Right lobe of liver (tissue), 6 donors: ENCODE measurements at regions not wholly inside any gene's neighbourhood (a gene's known extent, or its start where the extent isn't known, plus 50 kb on each side); places are given as distances from the start of the nearest gene placed in this dataset.

ENCODE experiments used
- ATAC-seq, 4 donors: fragments of 200-7000 bp; cut with Tn5 transposase; one replicate each; pipeline ENCODE4 v1.9.1; 2020; ENCODE audit warnings: mild to moderate bottlenecking in 4 of 4, moderate library complexity in 4 of 4
- DNase-seq, 3 donors: peaks; one replicate each; pipeline ENCODE4 v3.0.0-alpha.2; 2020
- H3K27ac ChIP-seq, 3 donors: fragments of 200-600 bp; one replicate each; pipeline ENCODE4 v1.8.0; 2022
- H3K27me3 ChIP-seq, 2 donors: fragments of 200-600 bp; one replicate each; pipeline ENCODE4 v1.8.0; 2022
- H3K36me3 ChIP-seq, 4 donors: fragments of 200-600 bp; sonication (generic) in 1 of 4; one replicate each; pipeline versions ENCODE4 v1.5.1 to v1.8.0; 2017 to 2022; ENCODE audit warnings: control low read depth in 1 of 4
- H3K4me1 ChIP-seq, 4 donors: fragments of 200-600 bp; sonication (generic) in 1 of 4; one replicate each; pipeline versions ENCODE4 v1.5.1 to v1.8.0; 2017 to 2022; ENCODE audit warnings: control low read depth in 1 of 4
- H3K4me3 ChIP-seq, 3 donors: fragments of 200-600 bp; one replicate each; pipeline ENCODE4 v1.8.0; 2022
- H3K9me3 ChIP-seq, 4 donors: fragments of 200-600 bp; sonication (generic) in 1 of 4; one replicate each; pipeline versions ENCODE4 v1.5.1 to v1.8.0; 2017 to 2022; ENCODE audit warnings: control low read depth in 1 of 4
- POLR2A ChIP-seq: fragments of 450-650 bp; IDR thresholded peaks from one replicate; pipeline ENCODE4 v1.6.1; 2017; ENCODE audit warnings: antibody characterized with exemption, mild to moderate bottlenecking
- WGBS: methylation state at CpG from one replicate; pipeline ENCODE4 v1.1.6; 2018; ENCODE audit warnings: low coverage, low lambda C conversion rate; ENCODE audit not compliant: insufficient coverage; ENCODE audit errors: missing lambda C conversion rate; 5-methylcytosine and 5-hydroxymethylcytosine counted together
- intact Hi-C, 2 donors: fragments of 100-400 bp; cut with DNase I; formaldehyde crosslinking; loops; one replicate each; pipeline versions ENCODE4 v1.11.2 to v1.14.1; 2022
- TF ChIP-seq, protein P1 (sequence below), 4 donors: fragments of 200-600 bp in 3 of 4; fragments of 450-650 bp in 1 of 4; IDR thresholded peaks; one replicate each; pipeline versions ENCODE4 v1.5.1 to v1.8.0; 2016 to 2022; ENCODE audit warnings: antibody characterized with exemption in 4 of 4, mild to moderate bottlenecking in 2 of 4
- donor health status: DM: no; HTN: yes; CAD: no.
- donor health status: DM: no; HTN: no; CAD: no.
- donor health status: DM: no; HTN: no; CAD: no.
- donor health status: DM: no; HTN: yes; CAD: no.
- donor health status: DM: no; HTN: yes; CAD: no.

DNA sequence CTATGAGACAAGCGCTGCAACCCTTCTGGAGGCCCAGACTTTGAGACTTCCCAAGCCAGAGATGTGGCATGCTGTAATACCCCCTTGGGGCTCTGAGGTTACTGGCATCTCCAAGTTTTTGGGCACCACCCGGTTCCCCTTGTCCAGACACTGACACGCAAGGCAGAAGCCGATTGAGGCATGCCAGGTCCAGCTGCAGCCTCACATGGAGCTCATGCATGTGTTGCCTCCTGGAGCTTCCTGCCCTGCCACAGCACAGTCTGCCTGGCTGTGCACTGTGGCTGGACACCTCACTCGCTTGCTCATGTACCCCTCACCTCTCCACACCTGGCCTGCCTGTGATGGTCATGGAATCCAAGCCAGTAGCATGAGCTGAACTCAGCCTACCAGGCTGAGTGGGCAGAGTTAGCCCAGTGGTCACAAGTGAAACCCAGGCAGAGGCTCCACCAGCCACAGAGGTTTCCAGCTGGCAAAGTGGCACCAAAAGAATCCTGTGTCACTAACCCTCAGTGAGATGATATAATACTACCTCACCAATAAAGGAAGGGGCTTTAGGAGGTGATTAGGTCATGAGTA lies 789.2 kb upstream of the INTU start:
- 20% methylated on average over 1 of the region's 5 CpGs for WGBS
- H3K9me3 ChIP-seq, result no peaks in the 10 kb centered on the region
- no peak for ATAC-seq

DNA sequence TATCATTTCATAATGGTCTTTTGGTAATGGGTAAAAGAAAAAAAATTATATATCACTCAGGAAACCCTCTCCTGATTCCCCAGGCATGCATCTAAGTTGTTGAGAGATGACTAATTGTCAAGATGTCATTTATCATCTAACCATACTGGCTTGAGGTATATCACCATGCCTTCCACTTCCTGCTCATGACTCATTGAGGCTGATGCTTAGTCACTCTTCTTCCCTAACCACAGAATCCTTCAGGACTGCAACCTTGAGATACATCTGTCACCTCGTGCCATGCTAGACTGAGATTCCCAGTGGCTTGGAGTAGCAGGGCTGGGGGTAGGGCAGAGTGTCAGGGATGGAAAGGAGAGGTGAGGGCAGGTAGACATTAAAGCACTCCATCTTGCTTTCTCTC lies 782.5 kb upstream of the INTU start:
- intact Hi-C loops, result no loop called here
- Histone ChIP-seq H3K27ac (no peak overlapping the region), H3K4me1 (no peaks in the 10 kb centered on the region), H3K4me3 (no peak overlapping the region), H3K36me3 (no peaks in the 10 kb centered on the region), H3K27me3 (no peaks in the 10 kb centered on the region), H3K9me3 (no peaks in the 10 kb centered on the region)
- TF ChIP-seq POLR2A, result no peak
- TF ChIP-seq, protein P1, sequence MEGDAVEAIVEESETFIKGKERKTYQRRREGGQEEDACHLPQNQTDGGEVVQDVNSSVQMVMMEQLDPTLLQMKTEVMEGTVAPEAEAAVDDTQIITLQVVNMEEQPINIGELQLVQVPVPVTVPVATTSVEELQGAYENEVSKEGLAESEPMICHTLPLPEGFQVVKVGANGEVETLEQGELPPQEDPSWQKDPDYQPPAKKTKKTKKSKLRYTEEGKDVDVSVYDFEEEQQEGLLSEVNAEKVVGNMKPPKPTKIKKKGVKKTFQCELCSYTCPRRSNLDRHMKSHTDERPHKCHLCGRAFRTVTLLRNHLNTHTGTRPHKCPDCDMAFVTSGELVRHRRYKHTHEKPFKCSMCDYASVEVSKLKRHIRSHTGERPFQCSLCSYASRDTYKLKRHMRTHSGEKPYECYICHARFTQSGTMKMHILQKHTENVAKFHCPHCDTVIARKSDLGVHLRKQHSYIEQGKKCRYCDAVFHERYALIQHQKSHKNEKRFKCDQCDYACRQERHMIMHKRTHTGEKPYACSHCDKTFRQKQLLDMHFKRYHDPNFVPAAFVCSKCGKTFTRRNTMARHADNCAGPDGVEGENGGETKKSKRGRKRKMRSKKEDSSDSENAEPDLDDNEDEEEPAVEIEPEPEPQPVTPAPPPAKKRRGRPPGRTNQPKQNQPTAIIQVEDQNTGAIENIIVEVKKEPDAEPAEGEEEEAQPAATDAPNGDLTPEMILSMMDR (IDR thresholded peaks at IDR 0.05), result no peak
- 20% methylated on average over 1 of the region's 1 CpG for WGBS
- DNase-seq, result no peak
- no peak for ATAC-seq

More for the DNA sequence above, 789.2 kb upstream of the INTU start:
- Histone ChIP-seq H3K27me3 (no peaks in the 10 kb centered on the region), H3K4me3 (no peak overlapping the region), H3K4me1 (no peaks in the 10 kb centered on the region), H3K27ac (no peak overlapping the region), H3K36me3 (no peaks in the 10 kb centered on the region)
- intact Hi-C loops, result no loop called here
- DNase-seq, result no peak
- no peak for TF ChIP-seq POLR2A
- TF ChIP-seq, protein P1 (IDR thresholded peaks at IDR 0.05), result no peak

- no peak overlapping the region for H3K27ac ChIP-seq
- 56% methylated on average over 1 of the region's 1 CpG for WGBS
- H3K27me3 ChIP-seq, result no peaks in the 10 kb centered on the region
- H3K4me3 ChIP-seq, result no peak overlapping the region
- H3K4me1 ChIP-seq, result no peaks in the 10 kb centered on the region
- H3K9me3 ChIP-seq, result no peaks in the 10 kb centered on the region
- TF ChIP-seq, protein P1 (IDR thresholded peaks at IDR 0.05), result no peak
- no peak for TF ChIP-seq POLR2A
- intact Hi-C loops, result no loop called here
- no peak for DNase-seq
- no peaks in the 10 kb centered on the region for H3K36me3 ChIP-seq
- ATAC-seq, result no peak
Measured at GRCh38 chr4:126851391-126851790, 781.4 kb upstream of the INTU start.

DNA sequence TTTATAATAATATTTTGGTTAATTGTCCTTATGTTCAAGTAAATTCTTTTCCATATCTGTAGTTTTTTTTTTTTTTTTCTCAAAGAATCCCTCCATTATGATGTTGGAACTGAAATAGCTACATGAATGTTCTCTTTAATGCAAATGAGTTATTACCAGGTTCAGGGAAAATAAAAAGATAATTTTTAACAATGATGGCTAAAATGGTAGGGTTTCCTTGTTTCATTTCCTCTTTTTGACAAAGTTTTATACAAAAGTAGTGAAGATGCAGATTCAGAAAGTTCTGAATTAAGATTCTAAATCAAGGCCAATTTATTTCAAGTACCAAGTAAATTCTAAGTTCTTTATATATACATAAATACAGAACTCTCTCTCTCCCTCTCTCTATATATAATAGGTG lies 779.0 kb upstream of the INTU start:
- Histone ChIP-seq H3K4me3 (no peak overlapping the region), H3K27ac (no peak overlapping the region), H3K27me3 (no peaks in the 10 kb centered on the region), H3K9me3 (no peaks in the 10 kb centered on the region), H3K36me3 (no peaks in the 10 kb centered on the region), H3K4me1 (no peaks in the 10 kb centered on the region)
- TF ChIP-seq, protein P1 (IDR thresholded peaks at IDR 0.05), result no peak
- no peak for TF ChIP-seq POLR2A
- ATAC-seq, result no peak
- intact Hi-C loops, result no loop called here
- DNase-seq, result no peak

GRCh38 chr4:126856906-126857305 lies 775.9 kb upstream of the INTU start:
- H3K4me3 ChIP-seq, result no peak overlapping the region
- H3K4me1 ChIP-seq, result no peaks in the 10 kb centered on the region
- H3K27ac ChIP-seq, result no peak overlapping the region
- ATAC-seq, result no peak
- TF ChIP-seq, protein P1 (IDR thresholded peaks at IDR 0.05), result no peak
- no peak for TF ChIP-seq POLR2A
- no peaks in the 10 kb centered on the region for H3K27me3 ChIP-seq
- WGBS, result 46% methylated on average over 3 of the region's 3 CpGs
- no peaks in the 10 kb centered on the region for H3K9me3 ChIP-seq
- intact Hi-C loops, result no loop called here
- no peak for DNase-seq
- H3K36me3 ChIP-seq, result no peaks in the 10 kb centered on the region
